GM21825 (cell line): ENCODE measurements at regions not wholly inside any gene's neighbourhood (a gene's known extent, or its start where the extent isn't known, plus 50 kb on each side); places are given as distances from the start of the nearest gene placed in this dataset.

Experiments
- ATAC-seq: cut with Tn5 transposase; IDR thresholded peaks from one replicate; pipeline ENCODE4 v1.9.1; 2021; ENCODE audit warnings: mild to moderate bottlenecking, moderate library complexity; ENCODE audit not compliant: unreplicated experiment

DNA sequence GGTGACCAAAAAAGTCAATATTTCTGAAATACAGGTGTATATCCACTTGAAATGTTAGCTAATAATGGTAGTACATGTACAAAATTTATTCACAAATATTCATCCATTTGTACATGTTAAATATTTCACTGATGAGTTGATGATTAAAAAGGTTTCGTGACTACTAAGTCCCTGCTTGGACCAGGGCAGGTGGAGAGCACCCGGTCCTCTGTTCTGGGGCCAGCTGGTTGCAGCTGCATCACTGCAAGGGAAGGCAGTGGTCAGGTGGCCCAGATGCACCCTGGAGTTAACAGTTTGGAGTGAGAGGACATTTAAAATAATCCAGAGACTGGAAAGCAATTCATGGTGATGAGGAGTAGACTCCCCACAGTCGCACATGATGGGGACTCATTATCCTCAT is 141.2 kb downstream of the ZBTB18 start:
- no peak for ATAC-seq

DNA sequence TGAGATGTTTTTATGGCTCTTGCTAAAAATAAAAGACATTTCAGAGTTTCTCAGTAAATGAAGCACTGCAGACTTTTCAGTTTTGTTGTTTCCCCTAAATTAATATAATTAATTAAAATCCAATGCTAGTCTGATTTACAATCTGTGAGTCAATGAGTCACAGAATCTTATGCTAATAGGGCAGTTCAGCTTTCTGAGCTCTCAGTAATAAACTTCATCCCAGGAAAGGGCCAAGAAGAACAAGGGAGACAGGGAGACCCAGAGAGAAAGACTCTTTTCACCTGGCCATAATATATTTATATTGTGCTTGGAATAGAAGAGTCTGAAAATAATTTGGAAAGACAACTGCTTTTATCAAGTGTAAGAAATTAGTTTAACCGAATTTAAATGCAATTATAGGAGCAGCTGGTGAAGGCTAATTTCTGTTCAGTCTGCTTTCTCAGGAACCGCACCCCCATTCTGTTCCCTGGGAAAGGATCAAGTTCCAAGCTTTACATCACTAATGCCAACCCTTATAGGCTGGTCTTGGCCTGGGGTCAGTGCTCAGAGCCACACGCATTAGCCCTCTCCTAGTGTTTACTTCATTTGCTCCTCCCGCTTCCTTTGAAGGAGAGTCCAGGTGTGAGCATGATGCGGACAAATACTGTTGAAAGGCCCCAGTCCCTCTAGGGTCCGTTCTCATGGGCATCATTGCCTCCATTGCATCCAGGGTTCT is 145.6 kb downstream of the ZBTB18 start:
- ATAC-seq = no peak

DNA sequence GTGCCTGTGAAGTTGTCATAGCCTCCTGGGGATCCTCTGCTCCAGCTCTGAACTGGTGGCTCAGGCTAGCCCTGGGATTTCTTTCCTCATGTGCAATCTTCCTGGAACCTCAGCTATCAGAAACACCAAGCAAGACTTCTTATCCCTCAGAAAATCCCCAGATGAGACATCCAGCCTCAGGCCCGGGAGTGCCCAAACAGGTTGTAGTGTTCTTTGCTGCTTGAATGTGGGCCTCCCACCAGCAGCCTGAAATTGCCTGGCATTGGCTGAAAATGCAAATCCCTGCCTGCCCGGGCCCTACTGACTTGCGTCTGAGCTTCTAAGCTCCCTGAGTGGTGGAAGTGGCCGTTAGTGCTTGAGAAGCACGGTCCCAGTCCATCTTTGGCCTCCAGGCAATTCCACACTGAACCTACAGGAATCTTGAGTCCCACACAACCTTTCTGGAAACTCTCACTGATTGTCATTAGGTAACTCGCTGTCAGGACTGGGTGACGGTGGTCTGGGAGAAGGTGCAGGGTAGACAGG is 146.8 kb downstream of the ZBTB18 start:
- ATAC-seq = no peak

DNA sequence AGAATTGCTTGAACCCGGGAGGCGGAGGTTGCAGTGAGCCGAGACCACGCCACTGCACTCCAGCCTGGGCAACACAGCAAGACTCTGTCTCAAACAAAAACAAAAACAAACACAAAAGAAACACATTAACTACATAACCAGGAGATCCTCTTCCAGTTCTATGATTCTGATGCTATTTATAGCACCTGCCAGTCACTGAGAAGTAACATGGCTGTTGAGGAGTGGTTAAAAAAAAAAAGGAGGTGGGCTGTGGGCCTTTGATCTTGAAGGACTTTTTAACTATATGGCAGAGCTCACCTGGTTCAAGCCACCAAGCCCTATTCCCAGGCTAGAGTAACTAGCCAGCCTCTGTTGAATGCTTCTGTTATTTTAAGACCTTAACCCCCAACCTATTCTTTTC is 148.8 kb downstream of the ZBTB18 start:
- no peak for ATAC-seq

DNA sequence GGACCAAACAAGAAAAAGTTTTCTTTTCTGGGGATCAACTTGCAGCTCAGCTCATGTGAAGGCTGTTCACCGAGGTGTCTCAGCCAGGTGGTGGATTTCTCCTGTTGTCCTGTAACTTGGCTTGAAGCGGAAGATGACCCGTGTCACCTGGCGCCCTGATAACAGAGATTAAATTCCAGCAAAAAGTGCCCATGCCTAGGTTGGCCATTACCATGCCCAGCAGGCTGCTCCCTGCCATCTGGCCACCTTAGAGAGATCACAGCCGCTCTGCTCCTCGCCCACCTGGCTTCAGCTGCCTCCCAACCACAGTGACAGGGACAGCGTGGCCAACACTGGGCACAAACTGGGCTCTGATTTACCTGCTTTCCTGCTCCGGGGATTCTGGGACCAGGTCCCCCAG is 149.5 kb downstream of the ZBTB18 start:
- ATAC-seq = no peak

DNA sequence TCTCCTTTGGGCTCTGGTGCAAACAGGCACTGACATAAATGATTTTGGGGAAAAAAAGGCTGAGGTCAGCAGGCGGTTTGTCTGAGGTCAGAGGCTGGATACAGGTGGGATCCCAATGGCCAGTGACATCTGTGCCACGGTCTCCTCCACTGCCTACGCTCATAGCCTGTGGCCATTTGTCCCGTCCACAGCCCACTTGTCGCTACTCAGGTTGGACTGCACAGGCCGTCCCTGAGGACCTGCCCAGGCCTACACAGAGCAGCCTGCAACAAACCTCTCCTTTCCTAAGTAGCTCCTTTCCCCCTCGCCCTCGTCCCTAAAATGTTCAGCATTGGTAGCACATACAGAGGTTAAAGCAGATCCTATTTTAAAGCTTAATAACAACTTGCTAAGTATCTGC is 150.7 kb downstream of the ZBTB18 start:
- no peak for ATAC-seq

DNA sequence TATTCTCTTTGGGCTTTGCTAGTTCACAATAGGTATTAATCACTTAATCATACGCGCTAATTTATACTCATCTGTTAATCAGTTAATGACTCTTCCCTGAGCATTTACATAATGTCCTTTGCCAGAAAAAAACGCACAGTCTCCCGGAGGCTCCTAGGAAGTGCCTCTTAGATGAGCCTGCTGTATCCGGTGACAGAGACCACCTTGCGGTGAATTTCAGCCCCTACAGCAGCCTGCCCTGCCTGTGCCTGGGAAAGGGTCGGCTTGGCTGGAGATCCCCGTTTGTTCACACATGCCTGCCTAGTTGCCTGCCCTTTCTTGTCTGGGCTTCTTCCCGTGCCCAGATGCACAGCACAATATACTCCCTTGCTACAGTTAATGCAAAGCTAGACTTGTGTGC is 152.9 kb downstream of the ZBTB18 start:
- ATAC-seq = no peak

DNA sequence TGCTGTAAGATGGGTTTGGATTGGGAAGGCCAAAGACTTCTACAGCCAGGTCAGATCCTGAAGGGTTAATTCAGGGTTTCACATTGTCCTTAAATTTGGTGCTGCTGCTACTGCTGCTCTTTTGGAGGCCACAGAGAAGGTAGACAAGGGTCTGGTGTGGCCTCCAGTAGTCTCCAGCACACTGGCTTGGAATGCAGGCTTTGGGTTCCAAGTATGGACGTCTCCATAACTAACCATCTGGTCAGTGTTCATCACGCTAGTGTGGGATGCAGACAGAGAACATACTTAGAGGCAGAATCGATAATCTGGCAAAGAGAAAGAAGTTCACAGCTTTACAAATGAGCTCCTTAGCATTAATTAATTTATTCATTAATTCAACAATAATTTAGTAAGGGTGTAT is 154.1 kb downstream of the ZBTB18 start:
- ATAC-seq = no peak

DNA sequence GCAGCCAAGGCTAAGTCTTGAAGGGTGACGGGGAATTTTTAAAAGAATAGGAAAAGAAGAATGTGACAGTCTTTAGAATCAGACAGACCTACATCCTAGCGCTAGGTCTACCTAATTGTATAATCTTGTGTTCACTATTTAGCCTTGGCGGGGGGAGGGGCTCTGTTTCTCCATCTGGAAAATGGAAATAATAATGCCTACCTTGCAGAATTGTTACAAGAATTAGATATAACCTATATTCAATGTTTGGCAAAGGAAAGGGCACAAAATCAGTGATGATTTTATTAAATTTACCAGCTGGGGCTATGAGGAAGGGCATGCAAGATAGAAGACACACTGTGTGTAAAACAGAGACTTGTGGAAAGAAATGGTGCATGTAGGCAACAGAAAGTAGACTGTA is 154.8 kb downstream of the ZBTB18 start:
- ATAC-seq = no peak

DNA sequence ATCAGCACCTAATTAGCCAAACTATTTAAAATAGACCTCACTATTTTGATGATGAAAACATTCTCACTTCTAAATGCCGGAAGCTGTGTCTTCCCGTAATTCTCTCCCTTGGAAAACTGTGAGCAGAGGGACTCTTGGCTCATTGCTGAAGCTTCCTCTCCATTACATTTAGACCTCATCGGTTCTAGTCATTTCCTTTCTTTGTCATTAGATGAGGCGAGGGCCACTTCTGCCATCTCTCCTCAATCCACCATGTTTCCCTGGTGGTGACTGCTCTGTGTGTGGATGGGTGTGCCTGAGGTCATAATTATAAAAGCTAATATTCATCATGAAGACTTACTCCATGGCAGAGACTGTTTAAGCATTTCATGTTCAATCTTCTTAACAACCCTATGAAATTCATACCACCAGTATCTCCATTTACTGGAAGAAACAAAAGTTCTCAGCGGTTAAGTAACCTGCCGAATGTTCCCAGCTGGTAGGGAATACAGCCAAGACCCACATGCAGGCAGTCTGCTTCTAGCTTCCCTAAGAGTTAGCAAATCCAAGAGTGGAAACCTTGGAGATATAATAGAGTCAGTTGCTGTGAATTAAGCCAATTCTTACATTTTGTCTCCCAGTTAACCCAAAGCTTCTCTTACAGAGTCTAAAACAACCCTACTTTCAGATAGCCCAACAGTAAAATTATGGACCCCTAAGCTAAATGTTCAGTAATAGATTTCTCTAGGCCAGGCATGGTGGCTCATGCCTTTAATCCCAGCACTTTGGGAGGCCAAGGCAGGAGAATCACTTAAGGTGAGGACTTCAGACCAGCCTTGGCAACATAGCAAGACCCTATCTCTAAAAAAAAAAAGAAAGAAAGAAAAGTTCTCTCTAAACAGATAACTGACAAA is 156.2 kb downstream of the ZBTB18 start:
- no peak for ATAC-seq

DNA sequence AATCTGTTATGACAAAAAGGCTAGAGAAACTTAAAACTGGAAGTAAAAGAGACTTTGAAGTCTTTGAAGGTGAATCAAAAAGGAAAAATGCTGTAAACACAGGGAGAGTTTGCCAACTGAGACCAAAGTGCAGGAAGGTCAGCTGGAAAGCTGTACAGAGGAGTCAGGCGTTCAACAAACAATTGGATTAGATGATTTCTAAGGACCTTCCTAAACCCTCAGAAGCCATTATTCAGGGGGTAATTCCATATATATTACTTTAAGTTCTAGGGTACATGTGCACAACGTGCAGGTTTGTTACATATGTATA is 156.8 kb downstream of the ZBTB18 start:
- no peak for ATAC-seq

DNA sequence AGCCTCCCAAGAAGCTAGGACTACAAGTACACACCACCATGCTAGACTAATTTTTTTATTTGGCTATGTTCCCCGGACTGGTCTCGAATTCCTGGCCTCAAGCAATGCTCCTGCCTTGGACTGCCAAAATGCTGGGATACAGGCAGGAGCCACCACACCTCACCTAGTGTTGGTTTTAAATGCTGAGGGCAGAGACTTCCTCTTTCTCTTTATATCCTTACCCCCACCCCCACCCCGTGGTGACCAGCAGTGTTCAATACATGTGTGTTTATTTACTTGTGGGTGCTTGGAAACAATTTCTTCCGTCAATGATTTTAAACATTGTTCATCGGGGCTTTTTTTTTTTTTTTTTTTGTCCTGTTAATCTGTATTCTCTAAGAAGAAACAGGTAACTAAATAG is 158.9 kb downstream of the ZBTB18 start:
- no peak for ATAC-seq

DNA sequence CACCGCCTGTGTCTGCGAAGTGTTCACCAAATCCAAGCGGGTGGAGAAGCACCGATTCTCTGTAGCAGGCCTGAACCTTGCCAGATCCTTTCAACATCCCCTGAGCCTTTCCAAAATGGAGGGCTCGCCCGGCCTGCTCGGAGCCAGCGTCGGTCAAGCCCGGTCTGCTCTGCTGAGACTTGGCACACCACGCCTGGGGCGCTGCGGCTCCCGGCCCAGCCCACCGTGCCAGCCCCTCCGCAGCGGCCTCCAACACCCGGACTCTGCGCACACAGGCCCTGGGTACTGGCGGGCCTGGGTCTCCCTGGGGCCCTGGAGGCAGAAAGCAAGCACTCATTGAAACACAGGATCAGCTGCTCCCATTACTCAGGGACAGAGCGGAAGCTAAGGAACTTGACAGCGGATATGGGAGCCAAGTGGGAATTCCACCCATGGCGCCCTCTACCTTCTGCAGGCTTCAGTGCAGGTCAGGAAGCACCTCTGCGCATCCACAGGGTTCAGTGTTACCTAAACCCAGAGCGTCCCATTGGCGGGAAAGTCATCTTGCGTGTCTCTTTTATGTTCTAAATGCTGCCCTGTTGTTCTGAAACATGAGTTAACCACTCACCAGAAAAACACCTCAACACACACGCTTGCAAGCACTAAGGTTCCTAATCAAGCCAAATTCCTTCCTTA is 159.9 kb downstream of the ZBTB18 start:
- no peak for ATAC-seq

DNA sequence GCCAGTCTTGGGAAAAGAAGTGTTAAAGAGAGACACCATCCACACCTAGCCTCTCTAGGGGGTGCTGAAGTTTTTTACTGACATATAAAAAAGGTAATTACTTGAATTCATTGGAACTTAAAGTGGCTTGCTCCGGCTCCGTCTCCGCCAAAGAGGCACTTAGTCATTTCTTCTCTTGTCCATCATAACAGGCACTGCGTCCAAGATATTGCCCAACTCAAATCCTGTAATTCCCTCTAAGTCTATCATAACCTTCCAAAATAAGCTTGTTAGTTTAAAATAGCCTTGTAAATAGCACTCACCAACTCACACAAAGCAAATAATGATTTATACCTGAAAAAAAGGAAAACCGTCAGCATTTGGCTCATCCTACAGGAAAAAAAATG is 160.5 kb downstream of the ZBTB18 start:
- ATAC-seq = no peak

DNA sequence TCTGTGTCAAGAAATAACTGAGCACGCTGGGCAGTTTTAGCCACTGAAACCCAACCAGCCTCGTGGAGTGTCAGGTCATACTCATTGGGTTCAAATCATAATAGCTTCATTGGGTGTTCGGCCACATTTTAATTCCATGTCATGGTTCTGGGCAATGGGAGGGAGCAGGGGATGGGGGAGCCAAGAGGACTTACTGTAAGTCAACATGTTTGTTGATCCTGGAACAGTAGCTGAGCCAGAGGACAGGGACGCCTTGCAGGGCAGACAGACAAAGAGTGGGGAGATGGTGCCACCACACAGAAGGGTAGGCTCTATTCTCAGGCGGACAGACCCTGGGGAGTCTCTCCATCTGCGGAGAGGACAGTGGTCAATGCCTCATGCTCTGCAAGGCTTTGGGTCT is 161.1 kb downstream of the ZBTB18 start:
- ATAC-seq = no peak

DNA sequence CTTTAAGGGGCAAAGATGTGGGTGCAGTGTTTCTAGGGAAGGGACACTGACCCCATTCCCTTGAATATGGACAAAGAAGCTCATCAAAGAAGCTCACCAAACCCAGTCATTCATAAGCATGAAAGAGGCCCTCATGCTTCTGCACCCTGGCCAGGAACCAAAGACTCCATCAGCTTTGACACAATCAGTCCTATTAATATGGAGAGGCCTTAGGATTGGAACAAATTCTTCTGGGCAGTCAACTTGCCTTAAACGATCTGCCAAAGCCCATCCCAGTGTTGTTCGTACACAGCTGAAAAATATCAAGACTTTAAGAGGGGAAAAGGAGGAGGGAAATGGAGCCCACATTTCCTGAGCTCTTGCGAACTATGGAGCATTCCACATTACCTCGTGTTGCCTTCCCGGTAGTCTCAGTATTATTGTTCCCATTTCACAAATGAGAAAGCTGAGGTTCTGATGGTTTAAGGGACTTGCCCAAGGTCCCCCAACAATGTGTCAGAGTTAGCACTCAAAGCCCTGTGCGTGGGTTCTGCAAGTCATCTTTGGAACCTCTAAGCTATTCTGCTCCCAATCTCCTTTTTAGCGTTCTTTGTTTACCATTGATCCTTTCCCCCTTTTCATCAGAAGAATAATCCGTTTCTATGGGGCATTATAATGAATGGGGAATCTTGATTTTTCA is 161.9 kb downstream of the ZBTB18 start:
- no peak for ATAC-seq

DNA sequence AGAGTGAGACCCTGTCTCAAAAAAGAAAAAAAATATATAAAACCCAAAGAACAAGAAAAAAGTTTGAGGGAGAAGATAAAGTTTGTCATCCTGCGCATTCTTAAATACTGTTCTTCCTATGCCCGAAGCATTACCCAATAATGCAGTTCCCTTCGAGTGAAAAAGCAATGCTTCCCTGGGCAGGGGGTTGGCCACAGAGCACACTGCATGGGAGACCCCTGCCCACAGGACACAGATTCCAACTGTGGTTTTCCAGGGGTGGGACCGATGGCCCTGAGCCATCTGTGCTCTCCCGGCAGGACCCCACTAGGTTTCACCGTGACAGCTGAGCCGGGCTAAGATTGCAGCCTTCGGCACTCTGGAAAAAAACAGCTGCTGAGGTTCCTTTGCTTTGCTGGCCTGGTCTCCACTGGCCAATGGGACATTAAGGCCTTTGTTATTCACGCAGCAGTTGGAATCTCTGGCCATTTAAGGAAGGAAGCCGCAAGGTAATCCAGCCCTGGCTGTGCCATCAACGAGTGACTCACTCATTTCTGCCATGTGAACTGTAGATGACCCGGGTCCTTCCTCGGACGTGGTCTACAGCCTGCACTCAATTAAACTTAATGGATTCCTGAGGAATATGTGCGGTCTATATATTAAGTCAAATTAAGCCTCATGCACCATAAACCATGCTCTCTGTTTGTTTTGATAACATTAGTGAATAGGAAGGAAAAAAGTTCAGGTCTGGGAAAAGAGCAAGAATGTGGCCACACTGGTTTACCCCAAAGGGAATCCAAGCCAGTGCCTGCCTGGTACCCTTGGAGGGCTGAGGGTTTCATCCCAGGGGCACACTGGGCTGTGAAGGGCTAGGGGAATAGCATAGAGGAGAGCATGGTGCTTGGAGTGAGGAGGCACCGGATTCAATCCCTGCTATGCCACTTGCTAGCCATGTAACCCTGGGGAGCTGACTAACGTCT is 163.2 kb downstream of the ZBTB18 start:
- no peak for ATAC-seq

DNA sequence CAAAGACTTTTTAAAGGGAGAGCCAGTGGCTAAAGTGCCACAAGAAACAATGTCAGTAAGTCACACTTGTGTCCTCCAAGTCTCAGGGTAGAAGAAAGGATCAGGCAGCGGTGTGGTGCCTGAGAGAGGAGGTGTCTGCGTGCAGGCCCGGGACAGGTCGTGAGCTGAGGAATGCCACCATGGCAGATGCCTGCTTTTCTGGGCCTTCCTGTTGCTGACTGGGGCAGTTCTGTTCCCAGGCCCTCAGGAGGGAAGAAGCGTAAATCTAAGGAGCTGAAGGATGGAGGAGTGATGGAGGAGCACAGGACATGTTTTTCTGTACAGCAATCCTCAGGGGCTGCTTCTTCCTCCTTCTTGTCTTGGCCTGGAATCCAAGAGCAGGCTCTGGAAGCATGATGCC is 165.8 kb downstream of the ZBTB18 start:
- ATAC-seq = no peak

DNA sequence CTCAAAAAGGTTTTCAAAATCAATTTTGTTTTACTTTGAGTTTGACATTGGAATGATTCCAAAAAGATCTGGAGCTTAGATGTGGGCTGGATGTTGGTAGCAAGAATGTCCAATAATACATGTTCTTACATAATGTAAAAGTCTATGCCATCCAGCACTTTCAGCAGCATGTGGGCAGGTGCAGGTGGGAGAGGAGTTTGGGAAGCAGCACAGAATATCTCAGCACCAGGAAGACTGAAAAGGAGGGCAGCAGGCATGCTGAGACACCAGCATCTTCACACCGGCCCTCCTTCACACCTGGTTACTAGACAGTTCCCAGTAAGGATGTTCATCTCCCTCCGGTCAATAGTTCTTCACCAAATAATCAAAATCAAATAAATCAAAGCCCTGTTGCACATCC is 166.6 kb downstream of the ZBTB18 start:
- ATAC-seq = no peak

DNA sequence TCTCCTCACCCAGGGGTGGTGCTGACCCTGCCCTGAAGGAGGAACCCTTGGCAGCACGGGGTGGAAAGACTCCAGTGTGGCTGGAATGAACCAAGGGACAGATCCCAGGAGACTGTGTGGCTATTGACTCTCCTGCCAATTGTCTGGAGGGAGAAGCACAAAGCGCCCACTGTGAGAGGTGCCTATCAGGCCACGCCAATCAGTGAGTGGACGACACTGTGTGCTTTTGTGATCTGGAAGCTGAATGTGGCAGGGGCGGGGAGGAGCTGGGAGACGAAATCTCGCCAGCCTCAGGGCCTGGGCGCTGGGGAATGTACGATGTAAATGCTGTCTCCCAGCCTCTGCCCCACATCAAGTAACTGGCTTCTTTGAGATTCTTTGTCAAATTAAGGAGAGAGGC is 167.1 kb downstream of the ZBTB18 start:
- no peak for ATAC-seq
